Pancreas (tissue), 10 donors: ENCODE measurements at regions not wholly inside any gene's neighbourhood (a gene's known extent, or its start where the extent isn't known, plus 50 kb on each side); places are given as distances from the start of the nearest gene placed in this dataset.
A peak's percentile ranks its signal among the peaks of the same experiment; 100 is the strongest.

Source experiments
- ATAC-seq, 4 donors: fragments of 200-7000 bp; cut with Tn5 transposase; one replicate each; pipeline versions ENCODE4 v1.8.0 to v1.9.1; 2020; ENCODE audit warnings: mild to moderate bottlenecking in 4 of 4, moderate library complexity in 4 of 4
- DNase-seq, 6 donors: peaks; one replicate each; pipeline ENCODE4 v3.0.0-alpha.2; 2020
- FAIRE-seq: peaks from 2 replicates; lab custom pipeline; 2012; peaks lifted over from hg19 to GRCh38; lab: Jason Lieb, UNC
- H3K27ac ChIP-seq, 4 donors: fragments of 200-600 bp; sonication (generic); 1 replicate in 3 of 4; 2 replicates in 1 of 4; pipeline versions ENCODE4 v1.5.0 to v1.8.0; 2020
- H3K27me3 ChIP-seq, 4 donors: fragments of 200-600 bp; one replicate each; pipeline ENCODE4 v1.8.0; 2021
- H3K36me3 ChIP-seq, 3 donors: fragments of 200-600 bp; sonication (generic) in 1 of 3; one replicate each; pipeline versions ENCODE4 v1.5.0 to v1.8.0; 2020 to 2021
- H3K4me1 ChIP-seq, 3 donors: fragments of 200-600 bp; one replicate each; pipeline ENCODE4 v1.8.0; 2021
- H3K4me3 ChIP-seq, 4 donors: fragments of 200-600 bp; sonication (generic) in 2 of 4; one replicate each; pipeline versions ENCODE4 v1.5.0 to v1.8.0; 2020 to 2021
- H3K9me3 ChIP-seq, 4 donors: fragments of 200-600 bp; one replicate each; pipeline ENCODE4 v1.8.0; 2021
- CTCF ChIP-seq, 4 donors: fragments of 200-600 bp; sonication (generic) in 3 of 4; IDR thresholded peaks; one replicate each; pipeline versions ENCODE4 v1.5.0 to v1.8.0; 2021; ENCODE audit warnings: antibody characterized with exemption in 4 of 4
- WGBS, 2 donors: extraction: QIAGEN DNeasy Blood & Tissue Kit; methylation state at CpG; one replicate each; pipeline ENCODE4 v1.1.7; 2013; 5-methylcytosine and 5-hydroxymethylcytosine counted together
- intact Hi-C, 3 donors: fragments of 100-400 bp; cut with DNase I; formaldehyde crosslinking; loops; one replicate each; pipeline versions ENCODE4 v1.11.1 to v1.14.2; 2022
- donor health status: healthy with polysubstance abuse.
- donor health status: DM: no; HTN: no; CAD: no; lungs with moderate emphysema.
- donor health status: DM: no; HTN: no; CAD: no.
- donor health status: control.
- donor health status: control.
- donor health status: Bipolar disorder and iron deficiency.
- donor health status: DM: yes; HTN: yes; CAD: no.
- donor health status: DM: no; HTN: no; CAD: no.
- donor health status: DM: no; HTN: no; CAD: no.
- donor health status: DM: yes; HTN: yes; CAD: no.

- no peaks in the 10 kb centered on the region for H3K27me3 ChIP-seq
- 46 to 63% methylated on average over 1 of the region's 1 CpG for WGBS, 2 donors
- ATAC-seq (peak in 2 of 4 donors; percentile 43 to 50), FAIRE-seq (no peak), DNase-seq (no peak)
- H3K27ac ChIP-seq: peak overlapping the region in 1 of 4 donors; percentile 13
- H3K9me3 ChIP-seq: no peaks in the 10 kb centered on the region
- H3K4me3 ChIP-seq: no peak overlapping the region
- TF ChIP-seq CTCF (IDR thresholded peaks at IDR 0.05): no peak
- no peaks in the 10 kb centered on the region for H3K4me1 ChIP-seq
- intact Hi-C loops: no loop called here
- no peaks in the 10 kb centered on the region for H3K36me3 ChIP-seq
These were observed 131.2 kb downstream of the IRS2 start for GRCh38 chr13:109655206-109655600.

GRCh38 chr13:109654341-109655205, 131.8 kb downstream of the IRS2 start:
- ATAC-seq: peak in 3 of 4 donors; percentile 43 to 70 (median 68)
- 75 to 81% methylated on average over 17 of the region's 17 CpGs for WGBS, 2 donors
- FAIRE-seq: no peak
- no peaks in the 10 kb centered on the region for H3K4me1 ChIP-seq
- H3K27me3 ChIP-seq: no peaks in the 10 kb centered on the region
- no peaks in the 10 kb centered on the region for H3K36me3 ChIP-seq
- intact Hi-C loops: no loop called here
- TF ChIP-seq CTCF (IDR thresholded peaks at IDR 0.05): no peak
- H3K27ac ChIP-seq: no peak overlapping the region
- H3K4me3 ChIP-seq: no peak overlapping the region
- no peak for DNase-seq
- H3K9me3 ChIP-seq: no peaks in the 10 kb centered on the region

- WGBS, 2 donors: 64 to 65% methylated on average over 3 of the region's 3 CpGs
- H3K4me3 ChIP-seq: no peak overlapping the region
- H3K9me3 ChIP-seq: no peaks in the 10 kb centered on the region
- no peak for TF ChIP-seq CTCF (IDR thresholded peaks at IDR 0.05)
- ATAC-seq: no peak
- H3K36me3 ChIP-seq: no peaks in the 10 kb centered on the region
- FAIRE-seq: no peak
- H3K27me3 ChIP-seq: no peaks in the 10 kb centered on the region
- H3K4me1 ChIP-seq: no peaks in the 10 kb centered on the region
- no peak for DNase-seq
- intact Hi-C loops: no loop called here
- H3K27ac ChIP-seq: peak overlapping the region in 1 of 4 donors; percentile 4
These were observed 133.9 kb downstream of the IRS2 start for GRCh38 chr13:109652531-109652930.

- DNase-seq (no peak), FAIRE-seq (no peak), ATAC-seq (peak in 3 of 4 donors; percentile 16 to 48 (median 21))
- H3K36me3 ChIP-seq: no peaks in the 10 kb centered on the region
- no peaks in the 10 kb centered on the region for H3K4me1 ChIP-seq
- no peaks in the 10 kb centered on the region for H3K9me3 ChIP-seq
- H3K27me3 ChIP-seq: no peaks in the 10 kb centered on the region
- H3K27ac ChIP-seq: peak overlapping the region in 1 of 4 donors; percentile 4
- no peak for TF ChIP-seq CTCF (IDR thresholded peaks at IDR 0.05)
- no peak overlapping the region for H3K4me3 ChIP-seq
- intact Hi-C loops: no loop called here
- WGBS, 2 donors: 66 to 67% methylated on average over 6 of the region's 6 CpGs
These were observed 134.5 kb downstream of the IRS2 start for GRCh38 chr13:109651854-109652253.

- no peak overlapping the region for H3K4me3 ChIP-seq
- H3K36me3 ChIP-seq: no peaks in the 10 kb centered on the region
- H3K9me3 ChIP-seq: no peaks in the 10 kb centered on the region
- DNase-seq (no peak), ATAC-seq (no peak), FAIRE-seq (no peak)
- intact Hi-C loops: no loop called here
- TF ChIP-seq CTCF (IDR thresholded peaks at IDR 0.05): no peak
- no peaks in the 10 kb centered on the region for H3K4me1 ChIP-seq
- H3K27me3 ChIP-seq: no peaks in the 10 kb centered on the region
- WGBS, 2 donors: 78 to 81% methylated on average over 5 of the region's 5 CpGs
- H3K27ac ChIP-seq: no peak overlapping the region
These were observed 135.1 kb downstream of the IRS2 start for GRCh38 chr13:109651311-109651710.
